ENCODE measurements at regions not wholly inside any gene's neighbourhood (a gene's known extent, or its start where the extent isn't known, plus 50 kb on each side); places are given as distances from the start of the nearest gene placed in this dataset.

- H3K9me3 ChIP-seq (ENCODE audit: control insufficient read depth in 2 of 2, low read length in 2 of 2): no peaks in the 10 kb centered on the region
- H3K27ac ChIP-seq (ENCODE audit: insufficient read depth, low read length, poor library complexity, severe bottlenecking): no peak overlapping the region
- H3K36me3 ChIP-seq (ENCODE audit: control insufficient read depth, insufficient read depth, low read length): no peaks in the 10 kb centered on the region
- peaks cover 1 to 23% (median 13%) of the 10 kb centered on the region in 7 donors for H3K9me3 Mint-ChIP-seq
- H3K27ac Mint-ChIP-seq: no peak overlapping the region
- no peaks in the 10 kb centered on the region for H3K4me1 ChIP-seq (ENCODE audit: control insufficient read depth, insufficient read depth, low read length, poor library complexity, severe bottlenecking)
- no peak for DNase-seq
- H3K4me3 Mint-ChIP-seq: no peak overlapping the region
- no peaks in the 10 kb centered on the region for H3K4me1 Mint-ChIP-seq
- no peak overlapping the region for H3K4me3 ChIP-seq (ENCODE audit: low read depth, low read length)
- no peaks in the 10 kb centered on the region for H3K27me3 ChIP-seq (ENCODE audit: control insufficient read depth, insufficient read depth, low read length)
- no peak for ATAC-seq (ENCODE audit: low read depth in 2 of 2)
- H3K27me3 Mint-ChIP-seq: no peaks in the 10 kb centered on the region
- H3K36me3 Mint-ChIP-seq: no peaks in the 10 kb centered on the region
Observed at GRCh38 chr12:20289520-20289919, 78.8 kb upstream of the PDE3A start.

GRCh38 chr12:20300457-20300856 is 67.9 kb upstream of the PDE3A start:
- H3K9me3 Mint-ChIP-seq: peaks cover 3 to 37% (median 13%) of the 10 kb centered on the region in 7 donors
- ATAC-seq (ENCODE audit: low read depth in 2 of 2): no peak
- H3K27ac Mint-ChIP-seq: no peak overlapping the region
- no peaks in the 10 kb centered on the region for H3K4me1 Mint-ChIP-seq
- no peak overlapping the region for H3K4me3 Mint-ChIP-seq
- H3K4me3 ChIP-seq (ENCODE audit: low read depth, low read length): no peak overlapping the region
- H3K27me3 Mint-ChIP-seq: no peaks in the 10 kb centered on the region
- H3K36me3 ChIP-seq (ENCODE audit: control insufficient read depth, insufficient read depth, low read length): no peaks in the 10 kb centered on the region
- no peak for DNase-seq
- no peak overlapping the region for H3K27ac ChIP-seq (ENCODE audit: insufficient read depth, low read length, poor library complexity, severe bottlenecking)
- peaks cover 0 to 4% of the 10 kb centered on the region in 2 experiments for H3K9me3 ChIP-seq (ENCODE audit: control insufficient read depth in 2 of 2, low read length in 2 of 2)
- no peaks in the 10 kb centered on the region for H3K4me1 ChIP-seq (ENCODE audit: control insufficient read depth, insufficient read depth, low read length, poor library complexity, severe bottlenecking)
- no peaks in the 10 kb centered on the region for H3K36me3 Mint-ChIP-seq
- H3K27me3 ChIP-seq (ENCODE audit: control insufficient read depth, insufficient read depth, low read length): no peaks in the 10 kb centered on the region

GRCh38 chr12:20305470-20305869 is 62.9 kb upstream of the PDE3A start:
- ATAC-seq (ENCODE audit: low read depth in 2 of 2): no peak
- H3K4me3 ChIP-seq (ENCODE audit: low read depth, low read length): no peak overlapping the region
- H3K27me3 ChIP-seq (ENCODE audit: control insufficient read depth, insufficient read depth, low read length): no peaks in the 10 kb centered on the region
- H3K36me3 ChIP-seq (ENCODE audit: control insufficient read depth, insufficient read depth, low read length): no peaks in the 10 kb centered on the region
- Mint-ChIP-seq H3K27me3 (no peaks in the 10 kb centered on the region), H3K4me1 (no peaks in the 10 kb centered on the region), H3K9me3 (peaks cover 3 to 20% (median 11%) of the 10 kb centered on the region in 7 donors), H3K27ac (no peak overlapping the region), H3K4me3 (no peak overlapping the region), H3K36me3 (no peaks in the 10 kb centered on the region)
- peaks cover 0 to 7% of the 10 kb centered on the region in 2 experiments for H3K9me3 ChIP-seq (ENCODE audit: control insufficient read depth in 2 of 2, low read length in 2 of 2)
- no peak overlapping the region for H3K27ac ChIP-seq (ENCODE audit: insufficient read depth, low read length, poor library complexity, severe bottlenecking)
- no peaks in the 10 kb centered on the region for H3K4me1 ChIP-seq (ENCODE audit: control insufficient read depth, insufficient read depth, low read length, poor library complexity, severe bottlenecking)
- DNase-seq: no peak

GRCh38 chr12:20309504-20310148 is 58.7 kb upstream of the PDE3A start:
- H3K4me3 Mint-ChIP-seq: no peak overlapping the region
- Histone ChIP-seq H3K27me3 (ENCODE audit: control insufficient read depth, insufficient read depth, low read length) (no peaks in the 10 kb centered on the region), H3K27ac (ENCODE audit: insufficient read depth, low read length, poor library complexity, severe bottlenecking) (no peak overlapping the region), H3K4me3 (ENCODE audit: low read depth, low read length) (no peak overlapping the region), H3K9me3 (ENCODE audit: control insufficient read depth in 2 of 2, low read length in 2 of 2) (peaks cover 0 to 5% of the 10 kb centered on the region in 2 experiments), H3K36me3 (ENCODE audit: control insufficient read depth, insufficient read depth, low read length) (no peaks in the 10 kb centered on the region), H3K4me1 (ENCODE audit: control insufficient read depth, insufficient read depth, low read length, poor library complexity, severe bottlenecking) (no peaks in the 10 kb centered on the region)
- H3K27me3 Mint-ChIP-seq: no peaks in the 10 kb centered on the region
- no peak overlapping the region for H3K27ac Mint-ChIP-seq
- ATAC-seq (ENCODE audit: low read depth in 2 of 2): no peak
- no peaks in the 10 kb centered on the region for H3K36me3 Mint-ChIP-seq
- no peak for DNase-seq
- no peaks in the 10 kb centered on the region for H3K4me1 Mint-ChIP-seq
- peaks cover 0 to 19% (median 6%) of the 10 kb centered on the region in 7 donors for H3K9me3 Mint-ChIP-seq

GRCh38 chr12:20314328-20314727 is 54.0 kb upstream of the PDE3A start:
- H3K36me3 ChIP-seq (ENCODE audit: control insufficient read depth, insufficient read depth, low read length): no peaks in the 10 kb centered on the region
- no peak overlapping the region for H3K27ac ChIP-seq (ENCODE audit: insufficient read depth, low read length, poor library complexity, severe bottlenecking)
- Mint-ChIP-seq H3K36me3 (no peaks in the 10 kb centered on the region), H3K27me3 (no peaks in the 10 kb centered on the region), H3K27ac (no peak overlapping the region), H3K9me3 (peaks cover 0 to 7% (median under 1%) of the 10 kb centered on the region in 7 donors), H3K4me1 (no peaks in the 10 kb centered on the region), H3K4me3 (no peak overlapping the region)
- DNase-seq (no peak), ATAC-seq (ENCODE audit: low read depth in 2 of 2) (no peak)
- H3K27me3 ChIP-seq (ENCODE audit: control insufficient read depth, insufficient read depth, low read length): no peaks in the 10 kb centered on the region
- no peaks in the 10 kb centered on the region for H3K9me3 ChIP-seq (ENCODE audit: control insufficient read depth in 2 of 2, low read length in 2 of 2)
- H3K4me3 ChIP-seq (ENCODE audit: low read depth, low read length): no peak overlapping the region
- H3K4me1 ChIP-seq (ENCODE audit: control insufficient read depth, insufficient read depth, low read length, poor library complexity, severe bottlenecking): no peaks in the 10 kb centered on the region

- Histone ChIP-seq H3K4me1 (ENCODE audit: control insufficient read depth, insufficient read depth, low read length, poor library complexity, severe bottlenecking) (no peaks in the 10 kb centered on the region), H3K9me3 (ENCODE audit: control insufficient read depth in 2 of 2, low read length in 2 of 2) (no peaks in the 10 kb centered on the region), H3K27ac (ENCODE audit: insufficient read depth, low read length, poor library complexity, severe bottlenecking) (no peak overlapping the region), H3K4me3 (ENCODE audit: low read depth, low read length) (no peak overlapping the region), H3K36me3 (ENCODE audit: control insufficient read depth, insufficient read depth, low read length) (no peaks in the 10 kb centered on the region), H3K27me3 (ENCODE audit: control insufficient read depth, insufficient read depth, low read length) (no peaks in the 10 kb centered on the region)
- H3K9me3 Mint-ChIP-seq: peaks cover 0 to 10% (median 0%) of the 10 kb centered on the region in 7 donors
- no peaks in the 10 kb centered on the region for H3K27me3 Mint-ChIP-seq
- H3K4me3 Mint-ChIP-seq: no peak overlapping the region
- DNase-seq (no peak), ATAC-seq (ENCODE audit: low read depth in 2 of 2) (no peak)
- H3K4me1 Mint-ChIP-seq: no peaks in the 10 kb centered on the region
- H3K27ac Mint-ChIP-seq: no peak overlapping the region
- H3K36me3 Mint-ChIP-seq: no peaks in the 10 kb centered on the region
Observed at GRCh38 chr12:20317554-20317953, 50.8 kb upstream of the PDE3A start.

Data from CD4-positive, CD25-positive, alpha-beta regulatory T cell (primary cell).